ENCODE measurements at regions not wholly inside any gene's neighbourhood (a gene's known extent, or its start where the extent isn't known, plus 50 kb on each side); places are given as distances from the start of the nearest gene placed in this dataset.

DNA sequence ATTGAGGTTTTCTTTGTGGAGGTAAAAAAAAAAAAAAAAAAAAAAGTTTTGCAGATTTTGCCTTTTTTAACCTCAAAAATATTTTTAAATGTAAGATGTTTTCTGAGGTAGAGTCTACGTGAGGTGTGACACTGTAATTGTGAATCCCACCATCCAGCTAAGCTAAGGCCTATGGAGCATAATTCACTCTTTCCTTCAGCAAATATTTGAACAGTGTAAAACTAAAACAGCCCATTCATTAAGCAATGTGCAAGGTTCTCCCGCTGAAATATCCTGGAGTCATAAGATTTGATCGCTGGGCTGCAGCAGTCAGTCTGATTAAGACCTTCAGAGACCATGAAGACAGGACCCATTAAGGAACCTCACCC lies 105.1 kb downstream of the HNRNPLL start:
- Histone ChIP-seq H3K27me3 (ENCODE audit: control insufficient read depth, insufficient read depth, low read length) (peaks cover 27% of the 10 kb centered on the region), H3K36me3 (ENCODE audit: control insufficient read depth, insufficient read depth, low read length) (no peaks in the 10 kb centered on the region), H3K4me3 (ENCODE audit: low read depth, low read length) (no peak overlapping the region)
- ChIA-PET POLR2A (no interaction called here), CTCF (no interaction called here)
- TF ChIP-seq, protein P1, sequence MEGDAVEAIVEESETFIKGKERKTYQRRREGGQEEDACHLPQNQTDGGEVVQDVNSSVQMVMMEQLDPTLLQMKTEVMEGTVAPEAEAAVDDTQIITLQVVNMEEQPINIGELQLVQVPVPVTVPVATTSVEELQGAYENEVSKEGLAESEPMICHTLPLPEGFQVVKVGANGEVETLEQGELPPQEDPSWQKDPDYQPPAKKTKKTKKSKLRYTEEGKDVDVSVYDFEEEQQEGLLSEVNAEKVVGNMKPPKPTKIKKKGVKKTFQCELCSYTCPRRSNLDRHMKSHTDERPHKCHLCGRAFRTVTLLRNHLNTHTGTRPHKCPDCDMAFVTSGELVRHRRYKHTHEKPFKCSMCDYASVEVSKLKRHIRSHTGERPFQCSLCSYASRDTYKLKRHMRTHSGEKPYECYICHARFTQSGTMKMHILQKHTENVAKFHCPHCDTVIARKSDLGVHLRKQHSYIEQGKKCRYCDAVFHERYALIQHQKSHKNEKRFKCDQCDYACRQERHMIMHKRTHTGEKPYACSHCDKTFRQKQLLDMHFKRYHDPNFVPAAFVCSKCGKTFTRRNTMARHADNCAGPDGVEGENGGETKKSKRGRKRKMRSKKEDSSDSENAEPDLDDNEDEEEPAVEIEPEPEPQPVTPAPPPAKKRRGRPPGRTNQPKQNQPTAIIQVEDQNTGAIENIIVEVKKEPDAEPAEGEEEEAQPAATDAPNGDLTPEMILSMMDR (IDR thresholded peaks at IDR 0.05; ENCODE audit: insufficient read depth, low read depth, low read length), result no peak
- no peak for DNase-seq (ENCODE audit: low read depth)

DNA sequence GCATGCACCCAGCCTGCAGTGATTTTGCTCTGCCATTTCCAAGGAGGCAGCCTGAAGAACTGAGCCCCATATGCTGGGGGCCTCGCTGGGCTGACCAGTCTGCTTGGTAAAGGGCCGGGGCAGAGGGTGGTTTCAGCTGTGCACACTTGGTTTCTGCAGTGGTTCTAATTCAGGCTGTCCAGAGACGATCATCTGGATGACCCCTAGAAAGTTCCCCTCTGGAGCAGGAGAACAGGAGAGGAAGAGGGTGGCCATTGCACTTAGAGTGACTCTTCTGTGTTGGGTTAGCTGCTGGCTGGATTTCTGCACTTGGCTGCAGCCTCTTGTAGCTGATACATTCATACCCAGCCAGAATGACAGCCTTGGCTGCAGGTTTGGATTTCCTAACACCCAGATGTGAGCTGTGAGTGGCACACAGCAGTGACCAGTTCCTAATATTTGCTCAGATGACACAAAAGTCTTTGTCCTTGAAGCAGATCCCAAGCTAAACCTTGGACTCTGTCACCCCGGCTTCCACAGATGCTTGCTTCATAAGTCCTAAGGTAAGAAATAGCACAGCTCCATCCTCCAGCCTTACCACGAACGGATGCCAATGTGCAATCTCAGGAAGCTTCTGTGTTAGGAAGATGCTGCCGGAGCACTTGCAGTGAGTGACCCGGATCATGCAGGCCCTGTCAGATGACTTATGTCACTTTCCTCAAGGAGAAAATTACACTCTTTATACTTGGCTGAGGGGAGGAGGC lies 105.6 kb downstream of the HNRNPLL start:
- Histone ChIP-seq H3K36me3 (ENCODE audit: control insufficient read depth, insufficient read depth, low read length) (no peaks in the 10 kb centered on the region), H3K4me3 (ENCODE audit: low read depth, low read length) (no peak overlapping the region), H3K27me3 (ENCODE audit: control insufficient read depth, insufficient read depth, low read length) (peaks cover 24% of the 10 kb centered on the region)
- no peak for DNase-seq (ENCODE audit: low read depth)
- ChIA-PET POLR2A (no interaction called here), CTCF (interaction anchor here (1.3 kb wide), 1 partner anchor 182 kb away, joined by 3 read pairs; no protein-coding TSS in a partner anchor)
- TF ChIP-seq, protein P1 (IDR thresholded peaks at IDR 0.05; ENCODE audit: insufficient read depth, low read depth, low read length), result no peak

DNA sequence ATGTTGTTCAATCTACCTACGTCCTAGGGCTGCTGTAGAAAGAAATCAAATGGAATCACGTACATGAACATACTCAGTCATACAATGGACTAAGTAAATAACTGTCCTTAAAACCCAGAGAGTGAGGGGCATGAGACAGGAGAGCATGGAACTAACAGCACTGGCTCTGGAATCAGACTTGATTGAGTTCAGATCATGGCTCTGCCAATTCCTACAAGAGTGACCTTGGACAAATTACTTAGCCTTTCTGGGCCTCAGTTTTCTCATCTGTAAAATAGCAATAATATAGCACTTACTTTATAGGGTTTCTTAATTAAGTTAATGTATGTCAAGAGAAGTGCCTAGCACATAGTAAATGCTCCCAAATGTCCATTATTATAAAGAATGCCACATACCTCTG lies 106.8 kb downstream of the HNRNPLL start:
- CTCF ChIA-PET, result interaction anchor here (1.3 kb wide), 1 partner anchor 181 kb away, joined by 3 read pairs; no protein-coding TSS in a partner anchor
- TF ChIP-seq, protein P1 (IDR thresholded peaks at IDR 0.05; ENCODE audit: insufficient read depth, low read depth, low read length), result no peak
- POLR2A ChIA-PET, result no interaction called here
- DNase-seq (ENCODE audit: low read depth), result no peak
- H3K27me3 ChIP-seq (ENCODE audit: control insufficient read depth, insufficient read depth, low read length), result peaks cover 20% of the 10 kb centered on the region
- H3K36me3 ChIP-seq (ENCODE audit: control insufficient read depth, insufficient read depth, low read length), result no peaks in the 10 kb centered on the region
- H3K4me3 ChIP-seq (ENCODE audit: low read depth, low read length), result no peak overlapping the region

DNA sequence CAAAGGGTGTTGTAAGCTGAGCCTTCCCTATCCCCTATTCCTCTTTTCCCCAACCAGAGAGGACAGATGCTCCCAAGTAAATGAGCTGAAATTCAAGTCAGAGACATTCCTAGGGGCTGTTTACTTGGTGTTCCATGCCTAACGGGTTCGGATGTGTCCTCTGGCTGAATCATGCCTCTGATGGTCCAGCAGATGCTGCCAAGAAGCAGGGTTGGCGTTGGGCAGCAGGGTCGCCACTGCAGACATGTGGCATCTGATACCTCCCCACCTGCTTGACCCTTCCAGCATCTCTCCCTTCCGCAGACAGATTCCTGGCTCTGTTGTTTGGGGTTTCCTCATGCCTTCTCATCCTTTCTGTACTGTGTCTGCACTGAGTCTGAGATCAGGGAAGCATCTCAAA lies 108.3 kb downstream of the HNRNPLL start:
- Histone ChIP-seq H3K36me3 (ENCODE audit: control insufficient read depth, insufficient read depth, low read length) (no peaks in the 10 kb centered on the region), H3K27me3 (ENCODE audit: control insufficient read depth, insufficient read depth, low read length) (peaks cover 15% of the 10 kb centered on the region), H3K4me3 (ENCODE audit: low read depth, low read length) (no peak overlapping the region)
- TF ChIP-seq, protein P1 (IDR thresholded peaks at IDR 0.05; ENCODE audit: insufficient read depth, low read depth, low read length), result no peak
- ChIA-PET CTCF (interaction anchor here (0.6 to 1.0 kb wide), 2 partner anchors 14 to 72 kb away, joined by 3 to 4 read pairs; no protein-coding TSS in a partner anchor), POLR2A (no interaction called here)
- DNase-seq (ENCODE audit: low read depth), result no peak

DNA sequence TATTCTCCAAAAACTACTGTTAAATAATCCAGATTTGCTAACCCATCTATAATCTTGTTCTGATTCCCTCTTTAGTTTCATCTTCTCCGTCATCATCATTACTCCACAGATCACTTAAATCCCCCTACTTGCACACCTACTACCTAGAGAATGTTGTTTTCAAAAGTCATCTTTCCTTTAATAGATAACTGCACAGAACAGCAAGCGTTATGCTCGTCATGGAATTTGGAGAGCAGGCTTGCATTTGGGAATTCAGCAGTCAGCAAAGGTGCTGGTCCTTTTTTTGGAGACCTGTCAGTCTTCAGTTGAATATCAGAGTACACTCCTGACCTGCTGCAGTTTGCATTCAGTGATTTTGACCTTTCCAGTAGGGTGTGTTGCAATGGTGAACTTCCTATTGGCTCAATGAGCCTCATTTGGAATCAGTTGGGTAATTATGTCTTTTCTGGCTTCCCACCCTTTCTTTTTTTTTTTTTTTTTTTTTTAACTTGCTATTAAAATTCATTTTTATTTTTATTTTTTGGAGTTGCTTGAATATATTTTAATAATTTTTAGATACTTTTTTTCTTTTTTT lies 110.6 kb downstream of the HNRNPLL start:
- no peak for DNase-seq (ENCODE audit: low read depth)
- POLR2A ChIA-PET, result no interaction called here
- no peaks in the 10 kb centered on the region for H3K36me3 ChIP-seq (ENCODE audit: control insufficient read depth, insufficient read depth, low read length)
- H3K4me3 ChIP-seq (ENCODE audit: low read depth, low read length), result no peak overlapping the region
- TF ChIP-seq, protein P1 (IDR thresholded peaks at IDR 0.05; ENCODE audit: insufficient read depth, low read depth, low read length), result no peak
- H3K27me3 ChIP-seq (ENCODE audit: control insufficient read depth, insufficient read depth, low read length), result peaks cover 16% of the 10 kb centered on the region
- CTCF ChIA-PET, result no interaction called here

All from BJ (cell line).